MM.1S (cell line): ENCODE measurements at regions not wholly inside any gene's neighbourhood (a gene's known extent, or its start where the extent isn't known, plus 50 kb on each side); places are given as distances from the start of the nearest gene placed in this dataset.

Experiments
- DNase-seq: peaks from one replicate; pipeline ENCODE4 v3.0.0-alpha.2; 2015
- H2AFZ ChIP-seq: fragments of 300-600 bp; sonication (generic); 2 replicates; pipeline ENCODE4 v1.6.0; 2016; ENCODE audit warnings: antibody characterized with exemption, low read length
- H3F3A ChIP-seq: fragments of 300-600 bp; sonication (generic); 2 replicates; pipeline ENCODE4 v1.6.1; 2016; ENCODE audit warnings: mild to moderate bottlenecking, antibody characterized with exemption, low read length, moderate library complexity, mixed read lengths; ENCODE audit not compliant: insufficient read depth
- H3K27ac ChIP-seq: fragments of 300-600 bp; sonication (generic); 2 replicates; pipeline ENCODE4 v1.5.1; 2016; ENCODE audit warnings: mild to moderate bottlenecking, low read length
- H3K27me3 ChIP-seq: fragments of 300-600 bp; sonication (generic); replicated peaks from 2 replicates; pipeline ENCODE4 v1.6.0; 2016; ENCODE audit warnings: low read length; ENCODE audit not compliant: insufficient read depth
- H3K36me3 ChIP-seq: fragments of 300-600 bp; sonication (generic); replicated peaks from 2 replicates; pipeline ENCODE4 v1.6.1; 2016; ENCODE audit warnings: mild to moderate bottlenecking, low read length, mixed read lengths; ENCODE audit not compliant: insufficient read depth
- H3K4me1 ChIP-seq: fragments of 300-600 bp; sonication (generic); 2 replicates; pipeline ENCODE4 v1.6.1; 2016; ENCODE audit warnings: low read length, mixed read lengths
- H3K4me2 ChIP-seq: fragments of 300-600 bp; sonication (generic); 2 replicates; pipeline ENCODE4 v1.6.0; 2016; ENCODE audit warnings: low read depth, low read length
- H3K4me3 ChIP-seq: fragments of 300-600 bp; sonication (generic); 2 replicates; pipeline ENCODE4 v1.5.1; 2016; ENCODE audit warnings: low read length, mixed read lengths
- H3K79me2 ChIP-seq: fragments of 300-600 bp; sonication (generic); 2 replicates; pipeline ENCODE4 v1.6.1; 2016; ENCODE audit warnings: mixed run types, low read length, mixed read lengths
- H3K9ac ChIP-seq: fragments of 300-600 bp; sonication (generic); 2 replicates; pipeline ENCODE4 v1.6.1; 2016; ENCODE audit warnings: low read length, mixed read lengths
- H3K9me2 ChIP-seq: fragments of 300-600 bp; sonication (generic); replicated peaks from 2 replicates; pipeline ENCODE4 v1.6.1; 2016; ENCODE audit warnings: mild to moderate bottlenecking, low read length, mixed read lengths; ENCODE audit not compliant: insufficient read depth
- H3K9me3 ChIP-seq: fragments of 300-600 bp; sonication (generic); replicated peaks from 2 replicates; pipeline ENCODE4 v1.6.1; 2016; ENCODE audit warnings: mild to moderate bottlenecking, low read length, mixed read lengths; ENCODE audit not compliant: insufficient read depth
- H4K20me1 ChIP-seq: fragments of 300-600 bp; sonication (generic); 2 replicates; pipeline ENCODE4 v1.6.1; 2016; ENCODE audit warnings: mild to moderate bottlenecking, low read length, moderate library complexity, mixed read lengths; ENCODE audit not compliant: insufficient read depth
- CTCF ChIP-seq: fragments of 300-600 bp; sonication (generic); IDR thresholded peaks from 2 replicates; pipeline ENCODE4 v1.5.1; 2016; ENCODE audit warnings: antibody characterized with exemption, low read length, mixed read lengths
- EZH2 ChIP-seq: fragments of 300-600 bp; sonication (generic); optimal IDR thresholded peaks from 2 replicates; pipeline ENCODE3; 2017; ENCODE audit warnings: low read depth, mild to moderate bottlenecking, antibody characterized with exemption, low read length, mixed read lengths
- EZH2phosphoT487 ChIP-seq: fragments of 300-600 bp; sonication (generic); IDR thresholded peaks from 2 replicates; pipeline ENCODE4 v1.6.1; 2018; ENCODE audit warnings: antibody characterized with exemption, low read length

- H3K4me1 ChIP-seq, result no peaks in the 10 kb centered on the region
These were observed 120.7 kb upstream of the TSPAN5 start for GRCh38 chr4:98779088-98779487.

GRCh38 chr4:98778206-98778605, 119.8 kb upstream of the TSPAN5 start:
- TF ChIP-seq EZH2 (no peak), CTCF (no peak), EZH2phosphoT487 (no peak)
- no peaks in the 10 kb centered on the region for H3K9me3 ChIP-seq
- no peaks in the 10 kb centered on the region for H3K79me2 ChIP-seq
- no peak overlapping the region for H3K9ac ChIP-seq
- no peak overlapping the region for H3K4me2 ChIP-seq
- H3F3A ChIP-seq, result no peaks in the 10 kb centered on the region
- H3K4me1 ChIP-seq, result no peaks in the 10 kb centered on the region
- no peak overlapping the region for H3K4me3 ChIP-seq
- H3K27ac ChIP-seq, result no peak overlapping the region
- H4K20me1 ChIP-seq, result no peaks in the 10 kb centered on the region
- H3K27me3 ChIP-seq, result no peaks in the 10 kb centered on the region
- no peak for DNase-seq
- H3K36me3 ChIP-seq, result no peaks in the 10 kb centered on the region
- no peak overlapping the region for H2AFZ ChIP-seq
- no peaks in the 10 kb centered on the region for H3K9me2 ChIP-seq

More at GRCh38 chr4:98779088-98779487, 120.7 kb upstream of the TSPAN5 start:
- Histone ChIP-seq H2AFZ (no peak overlapping the region), H3K9me3 (no peaks in the 10 kb centered on the region), H3K27ac (no peak overlapping the region), H3K36me3 (no peaks in the 10 kb centered on the region), H4K20me1 (no peaks in the 10 kb centered on the region), H3K27me3 (no peaks in the 10 kb centered on the region), H3K9ac (no peak overlapping the region), H3K9me2 (no peaks in the 10 kb centered on the region), H3F3A (no peaks in the 10 kb centered on the region), H3K79me2 (no peaks in the 10 kb centered on the region), H3K4me3 (no peak overlapping the region), H3K4me2 (no peak overlapping the region)
- TF ChIP-seq EZH2, result no peak
- no peak for TF ChIP-seq EZH2phosphoT487
- DNase-seq, result no peak

- TF ChIP-seq EZH2 (no peak), CTCF (no peak), EZH2phosphoT487 (no peak)
- no peak overlapping the region for H3K27ac ChIP-seq
- no peak overlapping the region for H3K4me3 ChIP-seq
These were observed 117.3 kb upstream of the TSPAN5 start for GRCh38 chr4:98775672-98776071.

GRCh38 chr4:98773638-98774037, 115.2 kb upstream of the TSPAN5 start:
- no peaks in the 10 kb centered on the region for H4K20me1 ChIP-seq
- H3K9me2 ChIP-seq, result no peaks in the 10 kb centered on the region
- no peaks in the 10 kb centered on the region for H3K79me2 ChIP-seq
- H3K27me3 ChIP-seq, result no peaks in the 10 kb centered on the region
- H3K27ac ChIP-seq, result no peak overlapping the region
- H3K4me1 ChIP-seq, result no peaks in the 10 kb centered on the region
- no peak overlapping the region for H3K9ac ChIP-seq
- no peak overlapping the region for H2AFZ ChIP-seq
- no peaks in the 10 kb centered on the region for H3K9me3 ChIP-seq
- no peak overlapping the region for H3K4me2 ChIP-seq
- TF ChIP-seq EZH2phosphoT487, result no peak
- TF ChIP-seq EZH2, result no peak
- no peak for TF ChIP-seq CTCF
- H3K36me3 ChIP-seq, result no peaks in the 10 kb centered on the region
- DNase-seq, result no peak
- no peaks in the 10 kb centered on the region for H3F3A ChIP-seq
- H3K4me3 ChIP-seq, result no peak overlapping the region

More at GRCh38 chr4:98775672-98776071, 117.3 kb upstream of the TSPAN5 start:
- no peak overlapping the region for H3K9ac ChIP-seq
- H3K4me2 ChIP-seq, result no peak overlapping the region
- no peak for DNase-seq
- H2AFZ ChIP-seq, result no peak overlapping the region
- H3K79me2 ChIP-seq, result no peaks in the 10 kb centered on the region
- no peaks in the 10 kb centered on the region for H3K27me3 ChIP-seq
- H3F3A ChIP-seq, result no peaks in the 10 kb centered on the region
- H3K4me1 ChIP-seq, result no peaks in the 10 kb centered on the region
- H3K9me2 ChIP-seq, result no peaks in the 10 kb centered on the region
- no peaks in the 10 kb centered on the region for H3K36me3 ChIP-seq
- no peaks in the 10 kb centered on the region for H3K9me3 ChIP-seq
- H4K20me1 ChIP-seq, result no peaks in the 10 kb centered on the region
